ENCODE measurements at regions not wholly inside any gene's neighbourhood (a gene's known extent, or its start where the extent isn't known, plus 50 kb on each side); places are given as distances from the start of the nearest gene placed in this dataset.

DNA sequence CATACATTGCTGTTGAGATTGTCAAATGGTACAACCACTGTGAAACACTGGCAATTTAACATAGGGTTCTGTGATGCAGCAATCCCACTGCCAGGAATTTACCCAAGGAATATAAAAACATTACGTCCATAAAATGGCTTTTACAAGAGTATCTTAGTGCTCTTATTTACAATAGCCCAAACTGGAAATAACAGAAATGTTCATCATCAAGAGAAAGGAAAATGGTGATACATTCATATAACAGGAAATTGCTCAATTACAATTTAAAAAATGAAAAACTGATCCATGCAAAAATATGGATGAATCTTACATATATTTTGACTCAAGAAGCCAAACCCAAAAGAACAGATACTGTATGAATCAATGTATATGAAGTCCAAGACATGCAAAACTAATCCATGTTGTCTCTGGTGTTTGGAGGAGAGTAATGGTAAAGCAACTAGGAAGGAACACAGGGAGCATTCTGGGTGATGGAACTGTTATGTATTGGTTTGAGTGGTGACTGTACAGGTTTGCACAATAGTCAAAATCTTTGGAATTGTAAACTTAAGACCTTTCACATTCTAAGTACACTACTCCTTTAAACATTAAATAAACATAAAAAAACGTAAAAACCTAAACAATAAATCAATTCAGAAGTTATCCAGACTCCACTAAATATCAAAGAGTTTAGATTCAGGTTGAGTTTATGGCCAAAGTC is 104.8 kb upstream of the WDR75 start:
- 84 to 86% methylated on average over 2 of the region's 2 CpGs for WGBS, 2 experiments (ENCODE audit: low coverage in 1 of 2, low lambda C conversion rate in 2 of 2, missing lambda C conversion rate in 2 of 2)
- H3K9me3 ChIP-seq (ENCODE audit: low read depth), result no peaks in the 10 kb centered on the region
- no peaks in the 10 kb centered on the region for H3K9me2 ChIP-seq (ENCODE audit: insufficient read depth)
- no peak overlapping the region for H3K9ac ChIP-seq
- TF ChIP-seq EZH2phosphoT487 (IDR thresholded peaks at IDR 0.05; ENCODE audit: insufficient read depth, low read depth), result no peak
- TF ChIP-seq EZH2 (IDR thresholded peaks at IDR 0.05; ENCODE audit: insufficient read depth, poor library complexity, severe bottlenecking), result no peak
- H3K36me3 ChIP-seq (ENCODE audit: low read depth), result no peaks in the 10 kb centered on the region
- peak; percentile 53 for DNase-seq
- H3K4me2 ChIP-seq (ENCODE audit: unreplicated experiment), result no peak overlapping the region
- H3F3A ChIP-seq (ENCODE audit: insufficient read depth), result peaks cover 9% of the 10 kb centered on the region
- H3K4me1 ChIP-seq (ENCODE audit: insufficient read depth), result peaks cover 19% of the 10 kb centered on the region
- H3K4me3 ChIP-seq, result no peak overlapping the region
- in situ Hi-C loops (cut with MboI), result no loop called here
- H4K20me1 ChIP-seq (ENCODE audit: insufficient read depth), result no peaks in the 10 kb centered on the region
- 0 out of 2 replicates have a peak overlapping the region, but pooled peaks have one; percentile 30 for H2AFZ ChIP-seq
- no peaks in the 10 kb centered on the region for H3K79me2 ChIP-seq (ENCODE audit: insufficient read depth)
- 0 out of 2 replicates have a peak overlapping the region, but pooled peaks have one; percentile 11 for H3K27ac ChIP-seq
- no peaks in the 10 kb centered on the region for H3K27me3 ChIP-seq (replicated peaks; ENCODE audit: insufficient read depth)

DNA sequence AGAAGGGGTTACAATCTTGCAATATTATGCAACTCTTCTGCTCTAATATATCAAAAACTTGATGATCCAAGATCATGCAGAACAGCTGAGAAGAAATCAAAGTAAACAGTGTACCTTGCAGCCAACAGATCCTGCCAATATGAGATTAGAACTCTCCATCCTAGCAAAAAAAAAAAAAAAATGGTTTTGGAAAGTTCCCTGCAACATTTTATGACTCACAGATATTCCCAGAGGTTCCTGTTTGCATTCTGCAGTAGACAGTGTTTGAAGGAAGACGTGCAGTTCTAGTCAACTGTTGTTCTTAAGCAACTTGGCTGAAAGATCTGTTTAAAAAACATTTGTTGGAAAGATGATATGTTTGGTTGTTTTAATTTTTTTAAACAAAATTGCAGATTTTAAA is 103.6 kb upstream of the WDR75 start:
- no peak overlapping the region for H3K27ac ChIP-seq
- WGBS, 2 experiments (ENCODE audit: low coverage in 1 of 2, low lambda C conversion rate in 2 of 2, missing lambda C conversion rate in 2 of 2), result 4 to 5% methylated on average over 1 of the region's 1 CpG

DNA sequence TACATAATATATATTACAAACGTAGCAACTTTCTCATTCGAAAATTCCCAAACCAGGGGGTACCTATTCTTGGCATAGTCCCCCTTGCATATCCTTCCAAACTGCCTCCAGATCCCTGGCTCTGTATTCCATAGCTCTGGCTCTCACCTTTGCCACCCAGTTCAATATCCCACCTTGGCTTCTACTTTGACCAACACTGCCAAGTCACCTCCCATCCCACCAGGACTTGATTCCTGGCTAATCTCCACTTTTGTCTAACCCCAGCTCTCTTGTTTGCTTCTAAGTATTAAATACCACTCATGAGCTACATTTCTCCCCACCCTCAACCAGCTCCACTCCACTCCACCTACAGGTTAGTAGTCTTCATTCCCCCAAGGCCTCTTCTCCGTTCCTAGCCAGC is 103.2 kb upstream of the WDR75 start:
- in situ Hi-C loops (cut with MboI), result no loop called here
- H3K4me3 ChIP-seq, result no peak overlapping the region
- TF ChIP-seq EZH2 (IDR thresholded peaks at IDR 0.05; ENCODE audit: insufficient read depth, poor library complexity, severe bottlenecking) (no peak), EZH2phosphoT487 (IDR thresholded peaks at IDR 0.05; ENCODE audit: insufficient read depth, low read depth) (no peak)
- no peaks in the 10 kb centered on the region for H3K9me3 ChIP-seq (ENCODE audit: low read depth)
- no peaks in the 10 kb centered on the region for H3K27me3 ChIP-seq (replicated peaks; ENCODE audit: insufficient read depth)
- no peaks in the 10 kb centered on the region for H3K9me2 ChIP-seq (ENCODE audit: insufficient read depth)
- H3K36me3 ChIP-seq (ENCODE audit: low read depth), result no peaks in the 10 kb centered on the region
- H3K4me1 ChIP-seq (ENCODE audit: insufficient read depth), result peaks cover 19% of the 10 kb centered on the region
- no peaks in the 10 kb centered on the region for H3K79me2 ChIP-seq (ENCODE audit: insufficient read depth)
- H3K9ac ChIP-seq, result no peak overlapping the region
- WGBS, 2 experiments (ENCODE audit: low coverage in 1 of 2, low lambda C conversion rate in 2 of 2, missing lambda C conversion rate in 2 of 2), result 56 to 57% methylated on average over 3 of the region's 3 CpGs
- peaks cover 9% of the 10 kb centered on the region for H3F3A ChIP-seq (ENCODE audit: insufficient read depth)
- no peak for DNase-seq
- no peak overlapping the region for H2AFZ ChIP-seq
- no peak overlapping the region for H3K27ac ChIP-seq
- no peaks in the 10 kb centered on the region for H4K20me1 ChIP-seq (ENCODE audit: insufficient read depth)
- no peak overlapping the region for H3K4me2 ChIP-seq (ENCODE audit: unreplicated experiment)

More for the DNA sequence above, 103.6 kb upstream of the WDR75 start:
- Histone ChIP-seq H3K79me2 (ENCODE audit: insufficient read depth) (no peaks in the 10 kb centered on the region), H3K4me3 (no peak overlapping the region), H3K4me1 (ENCODE audit: insufficient read depth) (peaks cover 19% of the 10 kb centered on the region), H3K27me3 (replicated peaks; ENCODE audit: insufficient read depth) (no peaks in the 10 kb centered on the region), H3K9me3 (ENCODE audit: low read depth) (no peaks in the 10 kb centered on the region), H3K9ac (no peak overlapping the region), H3F3A (ENCODE audit: insufficient read depth) (peaks cover 9% of the 10 kb centered on the region), H3K9me2 (ENCODE audit: insufficient read depth) (no peaks in the 10 kb centered on the region), H3K36me3 (ENCODE audit: low read depth) (no peaks in the 10 kb centered on the region), H2AFZ (no peak overlapping the region), H3K4me2 (ENCODE audit: unreplicated experiment) (no peak overlapping the region), H4K20me1 (ENCODE audit: insufficient read depth) (no peaks in the 10 kb centered on the region)
- peak; percentile 75 for DNase-seq
- in situ Hi-C loops (cut with MboI), result no loop called here
- TF ChIP-seq EZH2phosphoT487 (IDR thresholded peaks at IDR 0.05; ENCODE audit: insufficient read depth, low read depth) (no peak), EZH2 (IDR thresholded peaks at IDR 0.05; ENCODE audit: insufficient read depth, poor library complexity, severe bottlenecking) (no peak)

DNA sequence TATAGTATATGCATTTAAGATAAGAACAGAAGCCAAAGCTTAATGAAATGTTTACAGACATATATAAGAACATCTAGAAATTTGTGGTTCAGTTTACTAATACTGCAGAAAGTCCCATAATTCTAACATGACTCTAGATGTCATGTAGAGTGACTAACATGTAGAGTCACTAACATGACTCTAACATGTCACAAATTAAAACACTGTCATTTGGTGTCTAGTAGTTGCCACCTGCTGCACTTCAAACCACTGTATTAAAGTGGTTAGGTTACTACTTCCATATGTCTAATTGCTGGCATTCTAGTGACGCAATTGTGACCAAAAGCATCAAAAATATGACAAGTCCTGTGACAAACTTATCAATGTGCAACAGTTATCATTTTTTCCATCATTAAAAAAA is 100.2 kb upstream of the WDR75 start:
- in situ Hi-C loops (cut with MboI), result no loop called here
- DNase-seq, result no peak
- H3K36me3 ChIP-seq (ENCODE audit: low read depth), result no peaks in the 10 kb centered on the region
- H2AFZ ChIP-seq, result no peak overlapping the region
- H3K9ac ChIP-seq, result no peak overlapping the region
- no peaks in the 10 kb centered on the region for H3K9me2 ChIP-seq (ENCODE audit: insufficient read depth)
- no peak overlapping the region for H3K4me2 ChIP-seq (ENCODE audit: unreplicated experiment)
- H3K27me3 ChIP-seq (replicated peaks; ENCODE audit: insufficient read depth), result no peaks in the 10 kb centered on the region
- WGBS, 2 experiments (ENCODE audit: low coverage in 1 of 2, low lambda C conversion rate in 2 of 2, missing lambda C conversion rate in 2 of 2), result 96 to 97% methylated on average over 1 of the region's 1 CpG
- H3K27ac ChIP-seq, result no peak overlapping the region
- H3F3A ChIP-seq (ENCODE audit: insufficient read depth), result peaks cover 8% of the 10 kb centered on the region
- peaks cover 19% of the 10 kb centered on the region for H3K4me1 ChIP-seq (ENCODE audit: insufficient read depth)
- H3K9me3 ChIP-seq (ENCODE audit: low read depth), result no peaks in the 10 kb centered on the region
- TF ChIP-seq EZH2phosphoT487 (IDR thresholded peaks at IDR 0.05; ENCODE audit: insufficient read depth, low read depth), result no peak
- TF ChIP-seq EZH2 (IDR thresholded peaks at IDR 0.05; ENCODE audit: insufficient read depth, poor library complexity, severe bottlenecking), result no peak
- H4K20me1 ChIP-seq (ENCODE audit: insufficient read depth), result no peaks in the 10 kb centered on the region
- H3K4me3 ChIP-seq, result no peak overlapping the region
- H3K79me2 ChIP-seq (ENCODE audit: insufficient read depth), result no peaks in the 10 kb centered on the region

Measured in GM23248 (cell line).